IMR-90 (cell line): ENCODE measurements at regions not wholly inside any gene's neighbourhood (a gene's known extent, or its start where the extent isn't known, plus 50 kb on each side); places are given as distances from the start of the nearest gene placed in this dataset.

Source experiments
- ELK1 ChIP-seq: fragments of 150-350 bp; IDR thresholded peaks from 2 replicates; pipeline ENCODE4 v1.6.1; 2016; ENCODE audit warnings: low read depth, mild to moderate bottlenecking, low read length, moderate library complexity, borderline replicate concordance
- MAFK ChIP-seq: IDR thresholded peaks from 2 replicates; pipeline ENCODE4 v1.6.1; 2012; ENCODE audit warnings: low read depth, low read length, improper control_type of control experiment
- POLR2A ChIP-seq: IDR thresholded peaks from 2 replicates; pipeline ENCODE4 v1.6.1; 2012; ENCODE audit warnings: mild to moderate bottlenecking, low read depth, low read length
- RAD21 ChIP-seq: IDR thresholded peaks from 2 replicates; pipeline ENCODE4 v1.6.1; 2012; ENCODE audit warnings: low read length, improper control_type of control experiment
- RCOR1 ChIP-seq: IDR thresholded peaks from 2 replicates; pipeline ENCODE4 v1.6.1; 2012; ENCODE audit warnings: mild to moderate bottlenecking, low read length, improper control_type of control experiment; ENCODE audit not compliant: insufficient replicate concordance
- RFX5 ChIP-seq: IDR thresholded peaks from 2 replicates; pipeline ENCODE4 v1.8.0; 2012; ENCODE audit warnings: low read depth, mild to moderate bottlenecking, low read length, moderate library complexity
- USF2 ChIP-seq: fragments of 150-350 bp; IDR thresholded peaks from 2 replicates; pipeline ENCODE4 v1.6.1; 2017; ENCODE audit warnings: mild to moderate bottlenecking, antibody characterized with exemption, low read length, low read depth
- TF ChIP-seq, protein P1 (sequence below): conservative IDR thresholded peaks from 2 replicates; pipeline ENCODE4 v1.5.1; 2012; ENCODE audit warnings: mild to moderate bottlenecking, low read depth, low read length, improper control_type of control experiment

DNA sequence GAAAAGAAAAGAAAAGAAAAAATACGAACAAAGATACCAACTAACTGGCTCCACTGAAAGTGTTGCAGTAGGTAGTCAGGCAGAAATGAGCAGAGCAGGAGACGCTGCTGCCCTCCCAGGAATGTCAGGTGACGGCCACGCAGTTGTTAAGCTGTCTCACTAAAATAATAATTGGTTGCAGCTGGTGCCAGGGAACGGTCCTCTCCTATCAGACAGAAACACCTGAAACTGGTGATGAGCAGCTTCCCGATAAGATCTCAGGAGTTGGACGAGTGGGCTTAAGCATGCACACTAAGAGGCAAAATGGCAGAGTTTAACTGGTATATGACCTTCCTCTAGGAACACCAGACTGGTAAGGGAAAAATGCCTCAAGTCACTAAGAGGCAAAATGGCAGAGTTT is 611.1 kb downstream of the ZEB2 start:
- TF ChIP-seq, protein P1, sequence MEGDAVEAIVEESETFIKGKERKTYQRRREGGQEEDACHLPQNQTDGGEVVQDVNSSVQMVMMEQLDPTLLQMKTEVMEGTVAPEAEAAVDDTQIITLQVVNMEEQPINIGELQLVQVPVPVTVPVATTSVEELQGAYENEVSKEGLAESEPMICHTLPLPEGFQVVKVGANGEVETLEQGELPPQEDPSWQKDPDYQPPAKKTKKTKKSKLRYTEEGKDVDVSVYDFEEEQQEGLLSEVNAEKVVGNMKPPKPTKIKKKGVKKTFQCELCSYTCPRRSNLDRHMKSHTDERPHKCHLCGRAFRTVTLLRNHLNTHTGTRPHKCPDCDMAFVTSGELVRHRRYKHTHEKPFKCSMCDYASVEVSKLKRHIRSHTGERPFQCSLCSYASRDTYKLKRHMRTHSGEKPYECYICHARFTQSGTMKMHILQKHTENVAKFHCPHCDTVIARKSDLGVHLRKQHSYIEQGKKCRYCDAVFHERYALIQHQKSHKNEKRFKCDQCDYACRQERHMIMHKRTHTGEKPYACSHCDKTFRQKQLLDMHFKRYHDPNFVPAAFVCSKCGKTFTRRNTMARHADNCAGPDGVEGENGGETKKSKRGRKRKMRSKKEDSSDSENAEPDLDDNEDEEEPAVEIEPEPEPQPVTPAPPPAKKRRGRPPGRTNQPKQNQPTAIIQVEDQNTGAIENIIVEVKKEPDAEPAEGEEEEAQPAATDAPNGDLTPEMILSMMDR: no peak
- TF ChIP-seq ELK1: no peak
- no peak for TF ChIP-seq RCOR1
- no peak for TF ChIP-seq RFX5
- TF ChIP-seq RAD21: no peak
- no peak for TF ChIP-seq POLR2A
- no peak for TF ChIP-seq USF2
- TF ChIP-seq MAFK: no peak
